Prostate gland (tissue), 2 donors: ENCODE measurements at regions not wholly inside any gene's neighbourhood (a gene's known extent, or its start where the extent isn't known, plus 50 kb on each side); places are given as distances from the start of the nearest gene placed in this dataset.

Source experiments
- POLR2A ChIP-seq: fragments of 450-650 bp; IDR thresholded peaks from one replicate; pipeline ENCODE4 v1.6.1; 2016; ENCODE audit warnings: antibody characterized with exemption, mild to moderate bottlenecking
- POLR2AphosphoS5 ChIP-seq: sonication (generic); formaldehyde crosslinking; IDR thresholded peaks from one replicate; pipeline ENCODE4 v1.6.1; 2017; ENCODE audit warnings: antibody characterized with exemption
- TF ChIP-seq, protein P1 (sequence below), 4 experiments: fragments of 200-600 bp in 2 of 4; fragments of 450-650 bp in 2 of 4; sonication (generic) in 2 of 4; IDR thresholded peaks; 1 replicate in 3 of 4; 2 replicates in 1 of 4; pipeline ENCODE4 v1.5.1; 2016 to 2019; ENCODE audit warnings: antibody characterized with exemption in 4 of 4, mild to moderate bottlenecking in 2 of 4, moderate library complexity in 2 of 4

DNA sequence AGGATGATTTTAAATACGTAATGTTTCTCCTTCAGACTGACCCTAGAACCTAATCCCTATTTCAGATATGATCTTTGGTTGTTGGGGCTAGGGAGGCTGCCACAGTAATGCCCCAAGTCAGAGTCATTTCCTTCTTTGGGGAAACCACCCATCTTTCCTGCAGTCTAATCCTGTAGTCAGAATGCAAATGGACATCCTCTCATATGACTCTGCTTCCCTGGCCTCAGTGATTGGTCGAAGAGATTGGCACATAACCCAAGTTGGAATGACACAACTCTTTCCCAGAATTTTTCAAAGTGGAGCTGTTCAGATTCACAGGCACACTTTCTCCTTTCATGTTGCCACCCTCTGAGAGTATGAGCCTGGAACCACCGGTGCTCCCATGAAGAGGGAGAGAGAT lies 58.8 kb upstream of the ZNF644 start:
- TF ChIP-seq, protein P1, sequence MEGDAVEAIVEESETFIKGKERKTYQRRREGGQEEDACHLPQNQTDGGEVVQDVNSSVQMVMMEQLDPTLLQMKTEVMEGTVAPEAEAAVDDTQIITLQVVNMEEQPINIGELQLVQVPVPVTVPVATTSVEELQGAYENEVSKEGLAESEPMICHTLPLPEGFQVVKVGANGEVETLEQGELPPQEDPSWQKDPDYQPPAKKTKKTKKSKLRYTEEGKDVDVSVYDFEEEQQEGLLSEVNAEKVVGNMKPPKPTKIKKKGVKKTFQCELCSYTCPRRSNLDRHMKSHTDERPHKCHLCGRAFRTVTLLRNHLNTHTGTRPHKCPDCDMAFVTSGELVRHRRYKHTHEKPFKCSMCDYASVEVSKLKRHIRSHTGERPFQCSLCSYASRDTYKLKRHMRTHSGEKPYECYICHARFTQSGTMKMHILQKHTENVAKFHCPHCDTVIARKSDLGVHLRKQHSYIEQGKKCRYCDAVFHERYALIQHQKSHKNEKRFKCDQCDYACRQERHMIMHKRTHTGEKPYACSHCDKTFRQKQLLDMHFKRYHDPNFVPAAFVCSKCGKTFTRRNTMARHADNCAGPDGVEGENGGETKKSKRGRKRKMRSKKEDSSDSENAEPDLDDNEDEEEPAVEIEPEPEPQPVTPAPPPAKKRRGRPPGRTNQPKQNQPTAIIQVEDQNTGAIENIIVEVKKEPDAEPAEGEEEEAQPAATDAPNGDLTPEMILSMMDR (IDR thresholded peaks at IDR 0.05) = no peak
- TF ChIP-seq POLR2A = no peak
- TF ChIP-seq POLR2AphosphoS5 = no peak
